G401.6 (cell line): ENCODE measurements at regions not wholly inside any gene's neighbourhood (a gene's known extent, or its start where the extent isn't known, plus 50 kb on each side); places are given as distances from the start of the nearest gene placed in this dataset.

Source experiments
- FAIRE-seq: peaks from 2 replicates; lab custom pipeline; 2012; peaks lifted over from hg19 to GRCh38; lab: Jason Lieb, UNC

- FAIRE-seq, result no peak
Observed at GRCh38 chr5:125786021-125786420, 637.2 kb upstream of the GRAMD2B start.

DNA sequence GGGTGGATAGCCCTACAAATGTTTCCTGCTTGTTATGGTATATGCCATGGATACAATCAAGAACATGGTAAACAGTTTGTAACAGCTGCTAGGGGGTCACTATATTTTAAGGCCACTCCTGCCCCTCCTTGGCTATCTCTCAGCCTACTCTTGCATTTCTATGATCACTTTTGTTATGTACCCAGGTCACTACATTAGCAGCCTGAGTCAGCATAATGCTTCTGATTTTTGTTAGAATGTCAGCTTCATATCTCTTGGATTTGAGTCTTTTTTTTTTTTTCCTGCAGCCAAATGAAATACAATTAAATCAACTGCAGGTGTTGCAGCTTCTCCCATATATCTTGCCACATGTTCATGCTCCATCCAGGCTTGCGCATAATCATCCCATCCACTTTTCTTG lies 629.7 kb upstream of the GRAMD2B start:
- no peak for FAIRE-seq

DNA sequence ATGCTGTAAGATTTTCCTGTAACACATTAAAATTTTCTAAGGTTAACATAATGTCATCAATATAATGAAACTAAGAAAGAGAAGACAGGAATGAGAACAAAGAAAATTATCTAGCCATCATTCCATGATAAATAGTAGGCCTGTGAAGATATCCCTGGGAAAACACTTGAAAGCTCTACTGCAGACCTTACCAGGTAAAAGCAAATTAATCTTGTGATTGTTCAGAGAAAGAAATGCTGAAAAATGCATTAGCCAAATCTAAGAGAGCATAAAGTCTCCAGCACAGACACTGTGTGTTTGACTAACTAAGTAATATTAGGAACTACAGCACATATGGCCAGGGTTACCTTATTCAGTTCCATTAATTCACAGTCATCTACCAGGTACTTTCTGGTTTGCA lies 628.3 kb upstream of the GRAMD2B start:
- FAIRE-seq, result no peak

- no peak for FAIRE-seq
Observed at GRCh38 chr5:125798307-125798706, 624.9 kb upstream of the GRAMD2B start.

- FAIRE-seq, result no peak
Observed at GRCh38 chr5:125812651-125813050, 610.6 kb upstream of the GRAMD2B start.

GRCh38 chr5:125813221-125813974 lies 609.8 kb upstream of the GRAMD2B start:
- FAIRE-seq, result no peak

DNA sequence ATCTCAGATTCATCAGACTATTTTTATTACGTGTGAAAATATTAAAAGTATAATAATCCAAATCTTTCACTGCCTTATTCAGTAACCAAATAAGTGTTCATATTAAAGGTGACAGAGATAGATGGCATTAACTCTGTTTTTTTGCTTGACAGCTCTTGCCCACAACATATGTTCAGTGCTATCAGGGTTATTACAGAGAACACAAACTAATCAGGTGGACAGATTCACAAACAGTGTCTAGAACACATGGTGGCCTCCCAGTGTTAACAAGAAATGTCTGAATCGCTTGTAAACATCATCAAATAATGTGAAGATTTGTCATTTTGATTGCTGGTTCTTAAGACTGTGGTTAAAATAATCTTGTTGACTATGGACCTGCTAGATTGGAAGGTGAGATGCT lies 609.1 kb upstream of the GRAMD2B start:
- no peak for FAIRE-seq

DNA sequence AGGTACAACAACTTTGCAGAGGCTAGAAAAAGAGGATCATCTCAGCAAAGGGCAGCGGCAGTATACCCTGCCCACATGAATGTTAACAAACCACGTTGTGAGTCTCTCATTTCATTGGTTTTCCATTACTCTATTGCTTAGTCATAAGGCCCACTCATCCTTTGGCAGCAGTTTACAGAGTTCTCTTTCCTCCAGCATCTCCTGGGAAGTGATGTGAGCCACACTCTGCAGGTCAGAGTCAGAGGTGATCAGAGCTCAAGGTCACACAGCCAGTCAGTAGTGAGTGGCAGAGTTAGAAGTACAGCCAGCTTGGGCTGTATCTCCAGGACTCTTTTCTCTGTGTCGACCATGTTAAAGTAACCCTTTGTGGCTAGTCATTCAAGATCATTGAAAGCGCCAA lies 599.6 kb upstream of the GRAMD2B start:
- FAIRE-seq, result no peak

- no peak for FAIRE-seq
Observed at GRCh38 chr5:125826214-125826613, 597.0 kb upstream of the GRAMD2B start.

DNA sequence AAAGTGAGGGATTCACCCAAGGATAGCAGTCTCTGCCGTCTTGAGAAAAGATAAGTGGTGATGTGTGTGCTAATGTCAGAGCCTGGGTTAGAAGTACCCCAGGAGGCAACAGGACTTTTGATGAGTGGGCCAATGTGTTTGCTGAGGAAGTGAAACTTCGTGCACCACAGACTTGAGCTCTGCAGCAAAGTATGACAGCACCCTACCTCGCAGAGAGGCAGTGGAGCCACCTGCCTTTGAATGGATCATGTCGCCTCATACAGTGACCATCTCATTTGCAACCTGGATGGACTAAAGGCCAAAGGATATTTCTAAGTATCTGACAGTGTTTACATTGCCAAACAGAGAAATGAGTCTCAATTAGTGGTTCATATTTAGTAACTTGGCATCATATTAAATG lies 593.9 kb upstream of the GRAMD2B start:
- FAIRE-seq, result no peak

DNA sequence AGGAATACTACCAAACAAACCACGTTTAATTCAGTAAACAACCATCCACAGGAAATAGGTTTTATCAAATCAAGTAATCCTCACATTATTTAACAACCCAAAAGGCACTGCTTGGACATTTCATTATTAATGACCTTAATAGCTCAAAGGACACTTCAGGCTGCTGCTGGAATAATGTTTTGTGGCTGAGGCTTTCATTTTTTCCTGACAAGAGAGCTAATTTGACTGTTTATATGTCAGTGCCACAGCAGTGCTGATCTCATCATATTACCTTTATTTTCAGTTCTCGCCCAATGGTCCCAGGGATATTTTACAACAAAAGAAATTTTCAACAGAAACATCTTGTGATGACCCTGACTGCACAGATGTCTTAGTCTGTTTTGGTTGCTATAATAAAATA lies 589.8 kb upstream of the GRAMD2B start:
- no peak for FAIRE-seq

GRCh38 chr5:125834438-125835115 lies 588.6 kb upstream of the GRAMD2B start:
- no peak for FAIRE-seq

DNA sequence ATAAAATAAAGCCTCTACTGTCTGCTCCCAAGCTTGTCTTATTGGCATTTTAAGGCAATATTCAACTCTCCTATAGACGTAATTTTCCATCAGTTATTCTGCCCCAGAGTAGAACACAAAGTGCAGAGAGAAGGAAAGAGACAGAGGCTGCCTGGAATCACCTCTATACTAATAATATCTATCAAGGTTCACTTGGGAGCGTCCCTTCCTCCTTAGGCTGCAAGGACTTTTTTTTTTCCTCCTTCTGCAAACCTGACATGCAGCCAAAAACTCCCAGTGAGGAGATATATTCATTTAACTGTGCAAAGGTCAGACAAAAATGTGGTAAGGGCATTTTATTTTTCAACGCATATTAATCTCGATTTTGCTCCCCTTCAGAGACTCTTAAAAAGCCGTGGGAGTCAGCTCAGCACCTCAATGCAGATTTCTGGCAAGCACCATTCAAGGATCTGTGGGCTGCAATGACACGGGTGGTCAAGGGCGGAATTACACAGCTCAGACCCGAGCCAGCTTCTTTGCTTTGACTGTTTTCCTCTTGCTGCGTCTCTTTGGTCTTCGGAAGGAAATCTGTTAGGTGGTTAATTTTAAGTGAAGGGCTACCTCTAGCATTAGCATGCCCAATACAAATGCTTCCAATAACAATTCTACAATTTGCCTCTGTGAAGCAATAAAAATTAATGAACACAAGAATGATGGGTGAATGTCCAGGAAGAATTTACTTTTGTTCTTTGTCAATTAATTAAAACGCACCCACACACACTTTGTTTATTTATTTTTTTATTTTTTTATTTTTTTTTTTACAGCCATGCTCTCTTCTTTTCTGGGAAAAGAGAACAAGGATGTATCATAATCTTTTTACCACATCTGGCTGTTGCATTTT lies 587.7 kb upstream of the GRAMD2B start:
- no peak for FAIRE-seq

DNA sequence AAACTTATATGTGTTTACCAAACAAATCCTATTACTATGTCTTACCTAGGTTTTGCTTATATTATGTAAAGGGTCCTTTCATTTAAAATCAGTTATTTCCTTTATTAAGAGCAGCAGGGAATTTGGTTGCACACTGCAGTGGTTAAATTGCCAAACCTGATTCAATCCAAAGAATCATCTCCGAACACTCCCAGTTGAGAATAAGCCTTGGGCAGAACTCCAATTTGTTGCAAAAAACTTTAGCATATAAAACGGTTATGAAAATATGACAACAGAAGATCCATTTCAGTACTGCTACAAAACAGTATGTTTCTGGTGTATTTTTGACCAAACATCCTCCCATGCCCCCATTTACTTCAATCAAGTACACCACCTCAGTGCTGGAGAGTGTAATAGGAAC lies 587.0 kb upstream of the GRAMD2B start:
- FAIRE-seq, result no peak

GRCh38 chr5:125837866-125838265 lies 585.3 kb upstream of the GRAMD2B start:
- FAIRE-seq, result no peak

- no peak for FAIRE-seq
Observed at GRCh38 chr5:125847561-125847960, 575.6 kb upstream of the GRAMD2B start.

DNA sequence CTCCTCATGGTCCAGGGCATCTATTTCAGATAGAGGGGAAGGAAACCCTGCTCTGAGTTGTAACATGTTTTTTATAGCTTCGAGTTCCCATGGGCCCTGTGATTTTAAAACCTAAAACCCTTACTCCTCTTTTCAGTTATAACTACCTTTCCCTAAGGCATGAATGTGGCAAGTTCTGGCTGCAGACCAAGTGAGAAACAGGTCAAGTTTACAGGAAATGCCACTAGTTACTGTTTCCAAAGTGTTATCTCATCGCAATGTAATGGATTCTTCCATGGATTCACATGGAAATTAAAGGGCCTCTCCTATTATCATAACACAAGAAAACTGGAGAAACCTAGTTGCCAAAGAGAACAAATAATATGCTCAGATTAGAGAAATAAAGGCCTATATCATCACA lies 574.5 kb upstream of the GRAMD2B start:
- no peak for FAIRE-seq

DNA sequence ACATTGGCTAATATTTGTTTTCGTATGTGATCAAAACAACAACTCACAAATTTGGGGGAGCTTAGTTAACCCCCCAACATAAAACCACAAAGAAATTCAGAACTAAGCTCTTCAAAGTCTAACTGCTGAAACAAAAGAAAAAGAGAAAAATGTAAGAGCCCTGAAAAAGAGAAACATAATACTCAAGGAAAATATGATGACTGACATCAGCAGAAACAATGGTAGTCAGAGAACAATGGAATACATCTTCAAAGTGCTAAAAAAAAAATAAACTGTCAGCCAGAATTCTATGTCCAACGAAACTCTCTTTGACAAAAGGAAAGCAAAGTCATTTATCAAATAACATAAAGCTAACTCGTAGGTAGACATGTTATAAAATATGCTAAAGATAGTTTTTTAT lies 566.3 kb upstream of the GRAMD2B start:
- FAIRE-seq, result no peak

- FAIRE-seq, result no peak
Observed at GRCh38 chr5:125863579-125863978, 559.6 kb upstream of the GRAMD2B start.

- FAIRE-seq, result no peak
Observed at GRCh38 chr5:125865166-125865815, 557.9 kb upstream of the GRAMD2B start.

DNA sequence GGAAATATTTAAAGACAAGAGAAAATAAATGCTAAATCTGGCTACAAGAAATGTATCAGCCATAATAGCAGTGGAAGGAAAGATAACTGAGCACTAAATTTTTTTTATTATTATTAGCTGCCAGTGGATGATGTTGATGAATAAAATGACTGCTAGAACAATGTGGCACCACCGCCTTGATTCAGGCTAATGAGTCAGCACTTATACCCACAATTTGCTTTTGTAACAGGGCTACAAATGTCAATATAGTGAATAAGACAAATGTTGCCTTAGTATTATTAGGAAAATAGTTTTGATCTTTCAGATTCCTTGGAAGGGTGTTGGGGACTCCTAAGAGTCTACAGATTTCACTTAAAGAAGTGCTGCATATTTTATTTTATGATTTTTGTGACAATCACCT lies 555.2 kb upstream of the GRAMD2B start:
- no peak for FAIRE-seq

GRCh38 chr5:125870256-125870655 lies 553.0 kb upstream of the GRAMD2B start:
- no peak for FAIRE-seq

- FAIRE-seq, result no peak
Observed at GRCh38 chr5:125874057-125874456, 549.2 kb upstream of the GRAMD2B start.
